CD4-positive, alpha-beta T cell (primary cell): ENCODE measurements at regions not wholly inside any gene's neighbourhood (a gene's known extent, or its start where the extent isn't known, plus 50 kb on each side); places are given as distances from the start of the nearest gene placed in this dataset.

Experiments used
- ATAC-seq: fragments of 200-7000 bp; cut with Tn5 transposase; one replicate; pipeline ENCODE4 v1.10.0; 2022; ENCODE audit warnings: mild to moderate bottlenecking; ENCODE audit not compliant: poor library complexity
- CTCF ChIA-PET: fragments of 350-600 bp; sonication (Branson Sonifier 250); formaldehyde crosslinking; loops from one replicate; lab custom pipeline; 2021; ENCODE audit warnings: antibody characterized with exemption, inconsistent platforms; lab: Charles Lee
- POLR2A ChIA-PET: fragments of 350-600 bp; sonication (Branson Sonifier 250); formaldehyde crosslinking; loops from one replicate; lab custom pipeline; 2021; ENCODE audit warnings: antibody characterized with exemption, inconsistent platforms; lab: Charles Lee
- DNase-seq, 14 experiments: peaks; one replicate each; pipeline ENCODE4 v3.0.0-alpha.2; 2013 to 2020; ENCODE audit warnings: mixed read lengths in 2 of 14
- H3K27ac ChIP-seq, 2 donors: one replicate each; pipeline versions ENCODE4 v1.5.1 to v1.7.0; 2013; ENCODE audit warnings: low read length in 2 of 2, low read depth in 1 of 2, mild to moderate bottlenecking in 1 of 2
- H3K27me3 ChIP-seq, 2 experiments: 1 replicate in 1 of 2; 2 replicates in 1 of 2; pipeline versions ENCODE4 v1.6.1 to v1.7.0; 2013; ENCODE audit warnings: low read length in 2 of 2, control low read depth in 1 of 2, mild to moderate bottlenecking in 1 of 2, moderate library complexity in 1 of 2; ENCODE audit not compliant: insufficient read depth in 2 of 2, control insufficient read depth in 1 of 2
- H3K36me3 ChIP-seq: one replicate; pipeline ENCODE4 v1.6.1; 2013; ENCODE audit warnings: low read length, control low read depth; ENCODE audit not compliant: insufficient read depth
- H3K4me1 ChIP-seq: one replicate; pipeline ENCODE4 v1.6.1; 2013; ENCODE audit warnings: low read length, control low read depth; ENCODE audit not compliant: insufficient read depth
- H3K4me3 ChIP-seq: one replicate; pipeline ENCODE4 v1.5.1; 2013; ENCODE audit warnings: mild to moderate bottlenecking, low read length, moderate library complexity
- H3K9me3 ChIP-seq, 2 experiments: 1 replicate in 1 of 2; 2 replicates in 1 of 2; pipeline versions ENCODE4 v1.6.1 to v1.7.0; 2013; ENCODE audit warnings: low read length in 2 of 2, mild to moderate bottlenecking in 2 of 2, control low read depth in 1 of 2, moderate library complexity in 1 of 2; ENCODE audit not compliant: control insufficient read depth in 1 of 2, insufficient read depth in 1 of 2
- H3K27ac Mint-ChIP-seq: one replicate; pipeline ENCODE4 v1.8.0; 2020; ENCODE audit warnings: mixed read lengths
- H3K27me3 Mint-ChIP-seq: one replicate; pipeline ENCODE4 v1.8.0; 2021; ENCODE audit warnings: mixed read lengths
- H3K36me3 Mint-ChIP-seq: one replicate; pipeline ENCODE4 v1.8.0; 2021; ENCODE audit warnings: low read depth, mixed read lengths
- H3K4me1 Mint-ChIP-seq: one replicate; pipeline ENCODE4 v1.8.0; 2021; ENCODE audit warnings: low read depth, mixed read lengths
- H3K4me3 Mint-ChIP-seq: one replicate; pipeline ENCODE4 v1.8.0; 2020; ENCODE audit warnings: mild to moderate bottlenecking, mixed read lengths
- H3K9me3 Mint-ChIP-seq: one replicate; pipeline ENCODE4 v1.8.0; 2020; ENCODE audit warnings: mixed read lengths
- CTCF ChIP-seq: fragments of 200-600 bp; IDR thresholded peaks from one replicate; pipeline ENCODE4 v1.8.0; 2022; ENCODE audit warnings: antibody characterized with exemption, mild to moderate bottlenecking
- intact Hi-C, 2 experiments: fragments of 100-400 bp; cut with DNase I in 1 of 2; cut with micrococcal nuclease in 1 of 2; formaldehyde crosslinking; loops; one replicate each; pipeline versions ENCODE4 v1.15.1 to v1.9.0; 2023 to 2025; cut with DNase I, micrococcal nuclease

GRCh38 chr10:21034241-21034640 is 137.1 kb upstream of the NEBL start:
- no peaks in the 10 kb centered on the region for H3K27me3 Mint-ChIP-seq
- ChIA-PET CTCF (no interaction called here), POLR2A (no interaction called here)
- no peaks in the 10 kb centered on the region for H3K36me3 Mint-ChIP-seq
- Histone ChIP-seq H3K27me3 (no peaks in the 10 kb centered on the region), H3K9me3 (peaks cover 0 to 3% of the 10 kb centered on the region in 2 experiments), H3K36me3 (no peaks in the 10 kb centered on the region), H3K4me1 (no peaks in the 10 kb centered on the region), H3K27ac (no peak overlapping the region), H3K4me3 (no peak overlapping the region)
- no peaks in the 10 kb centered on the region for H3K4me1 Mint-ChIP-seq
- H3K4me3 Mint-ChIP-seq: no peak overlapping the region
- H3K9me3 Mint-ChIP-seq: peaks cover 2% of the 10 kb centered on the region
- intact Hi-C loops: no loop called here
- no peak for TF ChIP-seq CTCF
- no peak for DNase-seq
- no peak overlapping the region for H3K27ac Mint-ChIP-seq
- ATAC-seq: no peak

- CTCF ChIA-PET: no interaction called here
- no peak for TF ChIP-seq CTCF
Observed at GRCh38 chr10:21032587-21033319, 135.6 kb upstream of the NEBL start.

GRCh38 chr10:21031232-21031795 is 134.2 kb upstream of the NEBL start:
- peaks cover 6% of the 10 kb centered on the region for H3K9me3 Mint-ChIP-seq
- Histone ChIP-seq H3K4me1 (no peaks in the 10 kb centered on the region), H3K27me3 (no peaks in the 10 kb centered on the region), H3K27ac (no peak overlapping the region), H3K4me3 (no peak overlapping the region), H3K36me3 (no peaks in the 10 kb centered on the region), H3K9me3 (peaks cover 0 to 3% of the 10 kb centered on the region in 2 experiments)
- no peaks in the 10 kb centered on the region for H3K4me1 Mint-ChIP-seq
- no peak overlapping the region for H3K27ac Mint-ChIP-seq
- no peak for DNase-seq
- H3K4me3 Mint-ChIP-seq: no peak overlapping the region
- TF ChIP-seq CTCF: no peak
- no peak for ATAC-seq
- H3K36me3 Mint-ChIP-seq: no peaks in the 10 kb centered on the region
- CTCF ChIA-PET: no interaction called here
- intact Hi-C loops: no loop called here
- H3K27me3 Mint-ChIP-seq: no peaks in the 10 kb centered on the region
- POLR2A ChIA-PET: no interaction called here

More at GRCh38 chr10:21032587-21033319, 135.6 kb upstream of the NEBL start:
- intact Hi-C loops: no loop called here
- Histone ChIP-seq H3K4me3 (no peak overlapping the region), H3K9me3 (peaks cover 0 to 3% of the 10 kb centered on the region in 2 experiments), H3K27ac (no peak overlapping the region), H3K27me3 (no peaks in the 10 kb centered on the region), H3K4me1 (no peaks in the 10 kb centered on the region), H3K36me3 (no peaks in the 10 kb centered on the region)
- Mint-ChIP-seq H3K27ac (no peak overlapping the region), H3K9me3 (peaks cover 6% of the 10 kb centered on the region), H3K27me3 (no peaks in the 10 kb centered on the region), H3K4me3 (no peak overlapping the region), H3K36me3 (no peaks in the 10 kb centered on the region), H3K4me1 (no peaks in the 10 kb centered on the region)
- POLR2A ChIA-PET: no interaction called here
- no peak for DNase-seq
- ATAC-seq: no peak
